ENCODE measurements at regions not wholly inside any gene's neighbourhood (a gene's known extent, or its start where the extent isn't known, plus 50 kb on each side); places are given as distances from the start of the nearest gene placed in this dataset.
A peak's percentile ranks its signal among the peaks of the same experiment; 100 is the strongest.
"Not testable (repeated sequence)": the region's sequence is repeated elsewhere in the genome, so short reads cannot be mapped to it uniquely, and the experiment has no call there.

GRCh38 chr1:199208847-199209246, 570.0 kb downstream of the PTPRC start:
- ATAC-seq (no peak), DNase-seq (no peak)
- intact Hi-C loops (cut with DNase I, micrococcal nuclease): no loop called here

GRCh38 chr1:199218065-199218464, 579.2 kb downstream of the PTPRC start:
- ATAC-seq: no peak
- no peak for DNase-seq
- intact Hi-C loops (cut with DNase I, micrococcal nuclease): no loop called here

GRCh38 chr1:199218533-199218932, 579.7 kb downstream of the PTPRC start:
- no peak for DNase-seq
- intact Hi-C loops (cut with DNase I, micrococcal nuclease): no loop called here
- no peak for ATAC-seq

GRCh38 chr1:199220031-199220430, 581.2 kb downstream of the PTPRC start:
- DNase-seq (no peak), ATAC-seq (no peak)
- intact Hi-C loops (cut with DNase I, micrococcal nuclease): no loop called here

- no peak for ATAC-seq
- intact Hi-C loops (cut with DNase I, micrococcal nuclease): no loop called here
- no peak for DNase-seq
These were observed 582.7 kb downstream of the PTPRC start for GRCh38 chr1:199221371-199222150.

- intact Hi-C loops (cut with DNase I, micrococcal nuclease): no loop called here
- ATAC-seq: no peak
These were observed 585.1 kb downstream of the PTPRC start for GRCh38 chr1:199223936-199224335.

GRCh38 chr1:199226163-199226562, 587.3 kb downstream of the PTPRC start:
- intact Hi-C loops (cut with DNase I, micrococcal nuclease): no loop called here
- ATAC-seq (no peak), DNase-seq (no peak)

More at GRCh38 chr1:199223936-199224335, 585.1 kb downstream of the PTPRC start:
- DNase-seq: no peak

- intact Hi-C loops (cut with DNase I, micrococcal nuclease): no loop called here
- ATAC-seq (no peak), DNase-seq (no peak)
These were observed 603.3 kb downstream of the PTPRC start for GRCh38 chr1:199242147-199242546.

GRCh38 chr1:199242601-199243000, 603.8 kb downstream of the PTPRC start:
- intact Hi-C loops (cut with DNase I, micrococcal nuclease): no loop called here
- no peak for DNase-seq
- ATAC-seq: no peak

GRCh38 chr1:199243423-199244061, 604.7 kb downstream of the PTPRC start:
- DNase-seq (peak in 1 of 2 donors; percentile 51), ATAC-seq (peak; percentile 56)
- intact Hi-C loops (cut with DNase I, micrococcal nuclease): no loop called here

- ATAC-seq (no peak), DNase-seq (no peak)
- intact Hi-C loops (cut with DNase I, micrococcal nuclease): no loop called here
These were observed 607.1 kb downstream of the PTPRC start for GRCh38 chr1:199245946-199246345.

GRCh38 chr1:199246716-199247115, 607.9 kb downstream of the PTPRC start:
- DNase-seq: no peak
- ATAC-seq: no peak
- intact Hi-C loops (cut with DNase I, micrococcal nuclease): no loop called here

- intact Hi-C loops (cut with DNase I, micrococcal nuclease): no loop called here
- no peak for ATAC-seq
- DNase-seq: no peak
These were observed 609.1 kb downstream of the PTPRC start for GRCh38 chr1:199247891-199248290.

- intact Hi-C loops (cut with DNase I, micrococcal nuclease); ATAC-seq; DNase-seq: not testable (repeated sequence)
These were observed 615.2 kb downstream of the PTPRC start for GRCh38 chr1:199254040-199254439.

GRCh38 chr1:199261328-199261727, 622.5 kb downstream of the PTPRC start:
- ATAC-seq: no peak
- intact Hi-C loops (cut with DNase I, micrococcal nuclease): no loop called here
- no peak for DNase-seq

- DNase-seq: no peak
- ATAC-seq: no peak
- intact Hi-C loops (cut with DNase I, micrococcal nuclease): no loop called here
These were observed 625.4 kb downstream of the PTPRC start for GRCh38 chr1:199264283-199264682.

- ATAC-seq (no peak), DNase-seq (no peak)
- intact Hi-C loops (cut with DNase I, micrococcal nuclease): no loop called here
These were observed 626.1 kb downstream of the PTPRC start for GRCh38 chr1:199264911-199265310.

GRCh38 chr1:199265319-199265718, 626.5 kb downstream of the PTPRC start:
- no peak for ATAC-seq
- intact Hi-C loops (cut with DNase I, micrococcal nuclease): no loop called here
- no peak for DNase-seq

GRCh38 chr1:199269241-199269640, 630.4 kb downstream of the PTPRC start:
- DNase-seq (no peak), ATAC-seq (no peak)
- intact Hi-C loops (cut with DNase I, micrococcal nuclease): no loop called here

- ATAC-seq (no peak), DNase-seq (no peak)
- intact Hi-C loops (cut with DNase I, micrococcal nuclease): no loop called here
These were observed 633.3 kb downstream of the PTPRC start for GRCh38 chr1:199272139-199272544.
